H9 (cell line): ENCODE measurements at regions not wholly inside any gene's neighbourhood (a gene's known extent, or its start where the extent isn't known, plus 50 kb on each side); places are given as distances from the start of the nearest gene placed in this dataset.

Source experiments
- DNase-seq: peaks from one replicate; pipeline ENCODE4 v3.0.0-alpha.2; 2017
- H2AFZ ChIP-seq: one replicate; pipeline ENCODE4 v1.6.1; 2013; ENCODE audit warnings: mild to moderate bottlenecking, low read length, control low read depth, moderate library complexity
- H2AK5ac ChIP-seq: 2 replicates; pipeline ENCODE4 v1.6.1; 2013; ENCODE audit warnings: low read length, control low read depth, mixed read lengths; ENCODE audit not compliant: insufficient read length
- H2BK120ac ChIP-seq: one replicate; pipeline ENCODE4 v1.6.1; 2013; ENCODE audit warnings: low read depth, mild to moderate bottlenecking, low read length, control low read depth, inconsistent platforms; ENCODE audit not compliant: poor library complexity, severe bottlenecking
- H2BK12ac ChIP-seq: 2 replicates; pipeline ENCODE4 v1.6.1; 2013; ENCODE audit warnings: low read length, control low read depth, mixed read lengths, low read depth; ENCODE audit not compliant: insufficient read length
- H2BK15ac ChIP-seq: 2 replicates; pipeline ENCODE4 v1.6.1; 2013; ENCODE audit warnings: low read depth, low read length, control low read depth
- H2BK20ac ChIP-seq: one replicate; pipeline ENCODE4 v1.6.1; 2013; ENCODE audit warnings: low read depth, mild to moderate bottlenecking, low read length, control low read depth, inconsistent platforms; ENCODE audit not compliant: poor library complexity, severe bottlenecking
- H2BK5ac ChIP-seq: 2 replicates; pipeline ENCODE4 v1.6.1; 2013; ENCODE audit warnings: low read length, control low read depth, mixed read lengths; ENCODE audit not compliant: insufficient read length
- H3K14ac ChIP-seq: 2 replicates; pipeline ENCODE4 v1.6.1; 2013; ENCODE audit warnings: low read length, control low read depth; ENCODE audit not compliant: insufficient read depth
- H3K18ac ChIP-seq: 2 replicates; pipeline ENCODE4 v1.6.1; 2013; ENCODE audit warnings: low read depth, mild to moderate bottlenecking, mixed read lengths, low read length, control low read depth; ENCODE audit not compliant: insufficient read length
- H3K23ac ChIP-seq: 2 replicates; pipeline ENCODE4 v1.6.1; 2013; ENCODE audit warnings: low read length, control low read depth, mixed read lengths, low read depth; ENCODE audit not compliant: insufficient read length
- H3K23me2 ChIP-seq: 2 replicates; pipeline ENCODE4 v1.6.1; 2013; ENCODE audit warnings: low read depth, mild to moderate bottlenecking, mixed read lengths, low read length, control low read depth; ENCODE audit not compliant: insufficient read length, poor library complexity, severe bottlenecking
- H3K27ac ChIP-seq: 2 replicates; pipeline ENCODE4 v1.5.1; 2013; ENCODE audit warnings: low read length, control low read depth, mixed read lengths, low read depth; ENCODE audit not compliant: insufficient read length
- H3K27me3 ChIP-seq: 2 replicates; pipeline ENCODE4 v1.6.1; 2013; ENCODE audit warnings: low read length, control low read depth, inconsistent platforms; ENCODE audit not compliant: insufficient read depth
- H3K4ac ChIP-seq: 2 replicates; pipeline ENCODE4 v1.6.1; 2013; ENCODE audit warnings: low read depth, mild to moderate bottlenecking, control low read depth, inconsistent platforms, low read length, moderate library complexity
- H3K4me1 ChIP-seq: 2 replicates; pipeline ENCODE4 v1.6.1; 2013; ENCODE audit warnings: low read length, control low read depth, inconsistent platforms; ENCODE audit not compliant: insufficient read depth
- H3K4me2 ChIP-seq: 2 replicates; pipeline ENCODE4 v1.6.1; 2013; ENCODE audit warnings: low read length, control low read depth, mixed read lengths; ENCODE audit not compliant: insufficient read length, insufficient read depth
- H3K56ac ChIP-seq: 2 replicates; pipeline ENCODE4 v1.6.1; 2013; ENCODE audit warnings: low read depth, mild to moderate bottlenecking, mixed read lengths, low read length, control low read depth; ENCODE audit not compliant: insufficient read length
- H3K79me1 ChIP-seq: 2 replicates; pipeline ENCODE4 v1.6.1; 2013; ENCODE audit warnings: low read depth, mild to moderate bottlenecking, moderate library complexity, low read length, control low read depth, inconsistent platforms; ENCODE audit not compliant: insufficient read depth, poor library complexity, severe bottlenecking
- H3K79me2 ChIP-seq: 2 replicates; pipeline ENCODE4 v1.6.1; 2013; ENCODE audit warnings: low read length, control low read depth, inconsistent platforms; ENCODE audit not compliant: insufficient read depth
- H3K9ac ChIP-seq: 2 replicates; pipeline ENCODE4 v1.6.1; 2013; ENCODE audit warnings: low read length, control low read depth, mixed read lengths; ENCODE audit not compliant: insufficient read length; ENCODE audit errors: extremely low read depth
- H3K9me3 ChIP-seq: one replicate; pipeline ENCODE4 v1.6.1; 2013; ENCODE audit warnings: low read depth, low read length, inconsistent platforms; ENCODE audit not compliant: control insufficient read depth
- H3T11ph ChIP-seq: one replicate; pipeline ENCODE4 v1.6.1; 2013; ENCODE audit warnings: mild to moderate bottlenecking, low read length, control low read depth, inconsistent platforms
- H4K20me1 ChIP-seq: one replicate; pipeline ENCODE4 v1.6.1; 2013; ENCODE audit not compliant: control insufficient read depth, insufficient read length, insufficient read depth
- H4K5ac ChIP-seq: 2 replicates; pipeline ENCODE4 v1.6.1; 2013; ENCODE audit warnings: low read depth, mild to moderate bottlenecking, mixed read lengths, low read length, control low read depth; ENCODE audit not compliant: insufficient read length
- H4K8ac ChIP-seq: replicated peaks from 2 replicates; pipeline ENCODE4 v1.6.1; 2013; ENCODE audit warnings: low read length, control low read depth, mixed read lengths, low read depth; ENCODE audit not compliant: insufficient read length
- H4K91ac ChIP-seq: 2 replicates; pipeline ENCODE4 v1.6.1; 2013; ENCODE audit warnings: low read depth, mild to moderate bottlenecking, moderate library complexity, mixed read lengths, low read length, control low read depth; ENCODE audit not compliant: insufficient read length
- H3K27ac Mint-ChIP-seq, 3 experiments: 2 replicates in 2 of 3; 3 replicates in 1 of 3; pipeline ENCODE4 v1.8.0; 2020 to 2021; ENCODE audit warnings: mixed read lengths in 3 of 3, mild to moderate bottlenecking in 1 of 3, moderate library complexity in 1 of 3
- H3K27me3 Mint-ChIP-seq: 2 replicates; pipeline ENCODE4 v1.8.0; 2021; ENCODE audit warnings: low read depth, mild to moderate bottlenecking, moderate library complexity, mixed read lengths
- H3K36me3 Mint-ChIP-seq, 3 experiments: 2 replicates in 2 of 3; 3 replicates in 1 of 3; pipeline ENCODE4 v1.8.0; 2020 to 2021; ENCODE audit warnings: low read depth in 3 of 3, mixed read lengths in 3 of 3; ENCODE audit not compliant: insufficient read depth in 1 of 3
- H3K4me1 Mint-ChIP-seq, 2 experiments: 2 replicates each; pipeline ENCODE4 v1.8.0; 2020; ENCODE audit warnings: mixed read lengths in 2 of 2
- H3K4me3 Mint-ChIP-seq, 2 experiments: 2 replicates in 1 of 2; 3 replicates in 1 of 2; pipeline ENCODE4 v1.8.0; 2020 to 2021; ENCODE audit warnings: mild to moderate bottlenecking in 2 of 2, mixed read lengths in 2 of 2, moderate library complexity in 1 of 2
- H3K9me3 Mint-ChIP-seq, 2 experiments: 2 replicates in 1 of 2; 3 replicates in 1 of 2; pipeline ENCODE4 v1.8.0; 2020; ENCODE audit warnings: mild to moderate bottlenecking in 2 of 2, mixed read lengths in 2 of 2, moderate library complexity in 1 of 2
- CTCF ChIP-seq: fragments of 200-600 bp; sonication (generic); conservative IDR thresholded peaks from 3 replicates; pipeline ENCODE4 v1.8.0; 2021; ENCODE audit warnings: antibody characterized with exemption, mild to moderate bottlenecking
- WGBS: extraction: QIAGEN DNeasy Blood & Tissue Kit; methylation state at CpG from one replicate; pipeline ENCODE4 v1.1.7; 2013; ENCODE audit warnings: missing lambda C conversion rate, low lambda C conversion rate, mixed read lengths; ENCODE audit not compliant: insufficient read length; ENCODE audit errors: extremely low coverage; 5-methylcytosine and 5-hydroxymethylcytosine counted together

- no peak overlapping the region for H3K56ac ChIP-seq
- H2AK5ac ChIP-seq, result no peak overlapping the region
- Mint-ChIP-seq H3K4me1 (peaks cover 10 to 11% of the 10 kb centered on the region in 2 experiments), H3K27ac (no peak overlapping the region; a peak in 1 of 7 replicates), H3K9me3 (no peaks in the 10 kb centered on the region), H3K36me3 (no peaks in the 10 kb centered on the region; a peak in 1 of 7 replicates), H3K27me3 (peaks cover 11% of the 10 kb centered on the region), H3K4me3 (no peak overlapping the region; a peak in 1 of 5 replicates)
- no peak overlapping the region for H2BK15ac ChIP-seq
- H2BK12ac ChIP-seq, result no peak overlapping the region
- no peaks in the 10 kb centered on the region for H3K79me1 ChIP-seq
- H3T11ph ChIP-seq, result no peak overlapping the region
- no peak overlapping the region for H3K9ac ChIP-seq
- no peak overlapping the region for H3K4ac ChIP-seq
- no peak overlapping the region for H4K5ac ChIP-seq
- H2BK120ac ChIP-seq, result no peak overlapping the region
- H2BK20ac ChIP-seq, result no peak overlapping the region
- no peaks in the 10 kb centered on the region for H3K23me2 ChIP-seq
- no peak overlapping the region for H4K8ac ChIP-seq
- H3K27ac ChIP-seq, result no peak overlapping the region
- H3K9me3 ChIP-seq, result no peaks in the 10 kb centered on the region
- no peak overlapping the region for H2AFZ ChIP-seq
- no peak overlapping the region for H4K91ac ChIP-seq
- H3K27me3 ChIP-seq, result no peaks in the 10 kb centered on the region
- H2BK5ac ChIP-seq, result no peak overlapping the region
- no peaks in the 10 kb centered on the region for H3K79me2 ChIP-seq
- H3K18ac ChIP-seq, result no peak overlapping the region
- no peak overlapping the region for H3K4me2 ChIP-seq
- H4K20me1 ChIP-seq, result no peaks in the 10 kb centered on the region
- no CpG with 5 or more reads among the region's 16 CpGs for WGBS
- H3K14ac ChIP-seq, result no peak overlapping the region
- H3K4me1 ChIP-seq, result no peaks in the 10 kb centered on the region
- DNase-seq, result no peak
- TF ChIP-seq CTCF, result no peak
- H3K23ac ChIP-seq, result no peak overlapping the region
Observed at GRCh38 chr2:42937171-42937875, 144.9 kb upstream of the HAAO start.
